Spleen (tissue), 7 donors: ENCODE measurements at regions not wholly inside any gene's neighbourhood (a gene's known extent, or its start where the extent isn't known, plus 50 kb on each side); places are given as distances from the start of the nearest gene placed in this dataset.

Experiments
- POLR2A ChIP-seq, 3 donors: fragments of 450-650 bp; IDR thresholded peaks; one replicate each; pipeline ENCODE4 v1.5.1; 2017; ENCODE audit warnings: antibody characterized with exemption in 3 of 3, mild to moderate bottlenecking in 1 of 3
- POLR2AphosphoS5 ChIP-seq, 3 donors: sonication (generic); formaldehyde crosslinking; IDR thresholded peaks; one replicate each; pipeline ENCODE4 v1.5.1; 2017; ENCODE audit warnings: antibody characterized with exemption in 3 of 3
- TF ChIP-seq, protein P1 (sequence below), 11 experiments: fragments of 200-600 bp in 7 of 11; fragments of 450-650 bp in 4 of 11; sonication (generic) in 4 of 11; IDR thresholded peaks in 8 of 11; conservative IDR thresholded peaks in 3 of 11; 1 replicate in 7 of 11; 2 replicates in 4 of 11; pipeline versions ENCODE4 v1.4.0 to v1.8.0; 2016 to 2021; ENCODE audit warnings: antibody characterized with exemption in 11 of 11, inconsistent platforms in 4 of 11, mild to moderate bottlenecking in 1 of 11
- donor health status: DM: no; HTN: no; CAD: no; lungs with moderate emphysema.
- donor health status: DM: no; HTN: no; CAD: no.
- donor health status: DM: no; HTN: no; CAD: no.

DNA sequence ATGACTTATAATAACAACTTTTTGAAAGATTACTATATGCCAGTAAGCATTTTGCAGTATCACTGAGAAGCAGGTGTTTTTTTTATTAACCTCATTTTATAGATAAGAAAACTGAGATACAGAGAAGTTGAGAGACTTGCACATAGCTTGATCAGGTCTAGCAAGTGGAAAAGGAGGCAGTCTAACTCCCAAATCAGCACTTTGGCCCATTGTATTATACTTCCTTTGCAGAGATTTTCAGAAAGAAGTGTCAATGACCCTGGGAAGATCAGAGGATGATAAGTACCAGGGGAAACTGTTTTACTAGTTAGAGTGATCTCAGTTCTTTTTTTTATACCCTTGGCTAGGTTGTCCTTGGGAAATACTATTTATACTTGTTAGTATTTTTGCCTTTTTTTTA, 358.7 kb downstream of the SQOR start:
- TF ChIP-seq, protein P1, sequence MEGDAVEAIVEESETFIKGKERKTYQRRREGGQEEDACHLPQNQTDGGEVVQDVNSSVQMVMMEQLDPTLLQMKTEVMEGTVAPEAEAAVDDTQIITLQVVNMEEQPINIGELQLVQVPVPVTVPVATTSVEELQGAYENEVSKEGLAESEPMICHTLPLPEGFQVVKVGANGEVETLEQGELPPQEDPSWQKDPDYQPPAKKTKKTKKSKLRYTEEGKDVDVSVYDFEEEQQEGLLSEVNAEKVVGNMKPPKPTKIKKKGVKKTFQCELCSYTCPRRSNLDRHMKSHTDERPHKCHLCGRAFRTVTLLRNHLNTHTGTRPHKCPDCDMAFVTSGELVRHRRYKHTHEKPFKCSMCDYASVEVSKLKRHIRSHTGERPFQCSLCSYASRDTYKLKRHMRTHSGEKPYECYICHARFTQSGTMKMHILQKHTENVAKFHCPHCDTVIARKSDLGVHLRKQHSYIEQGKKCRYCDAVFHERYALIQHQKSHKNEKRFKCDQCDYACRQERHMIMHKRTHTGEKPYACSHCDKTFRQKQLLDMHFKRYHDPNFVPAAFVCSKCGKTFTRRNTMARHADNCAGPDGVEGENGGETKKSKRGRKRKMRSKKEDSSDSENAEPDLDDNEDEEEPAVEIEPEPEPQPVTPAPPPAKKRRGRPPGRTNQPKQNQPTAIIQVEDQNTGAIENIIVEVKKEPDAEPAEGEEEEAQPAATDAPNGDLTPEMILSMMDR (IDR thresholded peaks at IDR 0.05 in 8 of 11, conservative IDR thresholded peaks at IDR 0.05 in 3 of 11), result no peak
- TF ChIP-seq POLR2A (IDR thresholded peaks at IDR 0.05), result no peak
- no peak for TF ChIP-seq POLR2AphosphoS5 (IDR thresholded peaks at IDR 0.05)
